Breast epithelium (tissue), 3 donors: ENCODE measurements at regions not wholly inside any gene's neighbourhood (a gene's known extent, or its start where the extent isn't known, plus 50 kb on each side); places are given as distances from the start of the nearest gene placed in this dataset.
"Not testable (repeated sequence)": the region's sequence is repeated elsewhere in the genome, so short reads cannot be mapped to it uniquely, and the experiment has no call there.

Experiments
- POLR2A ChIP-seq: fragments of 450-650 bp; IDR thresholded peaks from one replicate; pipeline ENCODE4 v1.6.1; 2016; ENCODE audit warnings: antibody characterized with exemption, mild to moderate bottlenecking, moderate library complexity
- TF ChIP-seq, protein P1 (sequence below), 3 donors: fragments of 450-650 bp; IDR thresholded peaks; one replicate each; pipeline ENCODE4 v1.5.1; 2016 to 2017; ENCODE audit warnings: antibody characterized with exemption in 3 of 3, mild to moderate bottlenecking in 3 of 3, moderate library complexity in 3 of 3

DNA sequence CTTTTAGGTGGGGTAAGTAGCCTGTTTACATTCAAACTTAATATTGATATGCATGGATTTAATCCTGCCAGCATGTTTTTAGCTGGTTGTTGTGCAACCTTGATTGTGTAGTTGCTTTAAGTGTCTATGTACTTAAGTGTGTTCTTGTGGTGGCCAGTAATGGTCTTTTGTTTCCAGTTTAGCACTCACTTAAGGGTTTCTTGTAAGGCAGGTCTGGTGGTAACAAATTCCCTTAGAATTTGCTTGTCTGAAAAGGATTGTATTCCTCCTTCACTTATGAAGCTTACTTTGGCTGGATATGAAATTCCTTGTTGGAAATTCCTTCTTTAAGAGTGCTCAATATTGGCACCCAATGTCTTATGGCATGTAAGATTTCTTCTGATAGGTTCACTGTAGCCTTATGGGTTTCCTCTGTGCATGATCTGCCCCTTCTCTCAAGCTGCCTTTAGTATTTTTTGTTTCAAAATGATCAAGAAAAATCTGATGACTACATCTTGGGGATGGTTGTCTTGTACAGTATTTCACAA is 289.0 kb upstream of the C1QTNF3 start:
- TF ChIP-seq, protein P1, sequence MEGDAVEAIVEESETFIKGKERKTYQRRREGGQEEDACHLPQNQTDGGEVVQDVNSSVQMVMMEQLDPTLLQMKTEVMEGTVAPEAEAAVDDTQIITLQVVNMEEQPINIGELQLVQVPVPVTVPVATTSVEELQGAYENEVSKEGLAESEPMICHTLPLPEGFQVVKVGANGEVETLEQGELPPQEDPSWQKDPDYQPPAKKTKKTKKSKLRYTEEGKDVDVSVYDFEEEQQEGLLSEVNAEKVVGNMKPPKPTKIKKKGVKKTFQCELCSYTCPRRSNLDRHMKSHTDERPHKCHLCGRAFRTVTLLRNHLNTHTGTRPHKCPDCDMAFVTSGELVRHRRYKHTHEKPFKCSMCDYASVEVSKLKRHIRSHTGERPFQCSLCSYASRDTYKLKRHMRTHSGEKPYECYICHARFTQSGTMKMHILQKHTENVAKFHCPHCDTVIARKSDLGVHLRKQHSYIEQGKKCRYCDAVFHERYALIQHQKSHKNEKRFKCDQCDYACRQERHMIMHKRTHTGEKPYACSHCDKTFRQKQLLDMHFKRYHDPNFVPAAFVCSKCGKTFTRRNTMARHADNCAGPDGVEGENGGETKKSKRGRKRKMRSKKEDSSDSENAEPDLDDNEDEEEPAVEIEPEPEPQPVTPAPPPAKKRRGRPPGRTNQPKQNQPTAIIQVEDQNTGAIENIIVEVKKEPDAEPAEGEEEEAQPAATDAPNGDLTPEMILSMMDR (IDR thresholded peaks at IDR 0.05), result not testable (repeated sequence)
- TF ChIP-seq POLR2A, result not testable (repeated sequence)
